IPS-20b (cell line): ENCODE measurements at regions not wholly inside any gene's neighbourhood (a gene's known extent, or its start where the extent isn't known, plus 50 kb on each side); places are given as distances from the start of the nearest gene placed in this dataset.

Experiments
- H3K27ac ChIP-seq: one replicate; pipeline ENCODE4 v1.5.1; 2013; ENCODE audit warnings: low read length
- H3K27me3 ChIP-seq: 2 replicates; pipeline ENCODE4 v1.6.1; 2013; ENCODE audit warnings: mild to moderate bottlenecking, low read length, inconsistent platforms; ENCODE audit not compliant: insufficient read depth
- H3K36me3 ChIP-seq: 2 replicates; pipeline ENCODE4 v1.6.1; 2013; ENCODE audit warnings: low read depth, mild to moderate bottlenecking, inconsistent platforms, low read length, moderate library complexity; ENCODE audit not compliant: insufficient read depth
- H3K4me1 ChIP-seq: 2 replicates; pipeline ENCODE4 v1.6.1; 2013; ENCODE audit warnings: mild to moderate bottlenecking, control low read depth, inconsistent platforms, low read length, moderate library complexity; ENCODE audit not compliant: insufficient read depth
- H3K4me3 ChIP-seq: 2 replicates; pipeline ENCODE4 v1.5.1; 2013; ENCODE audit warnings: mild to moderate bottlenecking, low read length, inconsistent platforms
- H3K9ac ChIP-seq: 2 replicates; pipeline ENCODE4 v1.6.1; 2013; ENCODE audit warnings: low read depth, mild to moderate bottlenecking, inconsistent platforms, low read length, moderate library complexity
- H3K9me3 ChIP-seq: 2 replicates; pipeline ENCODE4 v1.6.1; 2013; ENCODE audit warnings: mild to moderate bottlenecking, low read depth, low read length, inconsistent platforms; ENCODE audit not compliant: insufficient read depth

GRCh38 chr11:70524096-70524922 is 126.0 kb downstream of the CTTN start:
- peaks cover 28% of the 10 kb centered on the region for H3K4me1 ChIP-seq
- H3K36me3 ChIP-seq: no peaks in the 10 kb centered on the region
- no peaks in the 10 kb centered on the region for H3K9me3 ChIP-seq
- H3K4me3 ChIP-seq: no peak overlapping the region
- no peak overlapping the region for H3K27ac ChIP-seq
- no peak overlapping the region for H3K9ac ChIP-seq
- no peaks in the 10 kb centered on the region for H3K27me3 ChIP-seq

GRCh38 chr11:70525006-70525405 is 126.7 kb downstream of the CTTN start:
- Histone ChIP-seq H3K9me3 (no peaks in the 10 kb centered on the region), H3K27me3 (no peaks in the 10 kb centered on the region), H3K36me3 (no peaks in the 10 kb centered on the region), H3K4me1 (peaks cover 28% of the 10 kb centered on the region), H3K9ac (no peak overlapping the region), H3K4me3 (no peak overlapping the region), H3K27ac (no peak overlapping the region)

GRCh38 chr11:70525466-70525865 is 127.1 kb downstream of the CTTN start:
- Histone ChIP-seq H3K27ac (no peak overlapping the region), H3K27me3 (no peaks in the 10 kb centered on the region), H3K4me3 (no peak overlapping the region), H3K4me1 (peaks cover 28% of the 10 kb centered on the region), H3K9ac (no peak overlapping the region), H3K9me3 (no peaks in the 10 kb centered on the region), H3K36me3 (no peaks in the 10 kb centered on the region)

- no peak overlapping the region for H3K9ac ChIP-seq
- H3K4me1 ChIP-seq: peaks cover 25% of the 10 kb centered on the region
- no peaks in the 10 kb centered on the region for H3K27me3 ChIP-seq
- no peak overlapping the region for H3K27ac ChIP-seq
- no peak overlapping the region for H3K4me3 ChIP-seq
- no peaks in the 10 kb centered on the region for H3K9me3 ChIP-seq
- no peaks in the 10 kb centered on the region for H3K36me3 ChIP-seq
Measured at GRCh38 chr11:70526116-70527045, 128.1 kb downstream of the CTTN start.

- Histone ChIP-seq H3K4me3 (no peak overlapping the region), H3K36me3 (no peaks in the 10 kb centered on the region), H3K27me3 (no peaks in the 10 kb centered on the region), H3K9me3 (no peaks in the 10 kb centered on the region), H3K4me1 (peaks cover 30% of the 10 kb centered on the region), H3K9ac (no peak overlapping the region), H3K27ac (no peak overlapping the region)
Measured at GRCh38 chr11:70527046-70527395, 128.7 kb downstream of the CTTN start.

GRCh38 chr11:70527429-70528045 is 129.2 kb downstream of the CTTN start:
- H3K4me1 ChIP-seq: peaks cover 30% of the 10 kb centered on the region
- no peaks in the 10 kb centered on the region for H3K27me3 ChIP-seq
- H3K36me3 ChIP-seq: no peaks in the 10 kb centered on the region
- H3K4me3 ChIP-seq: no peak overlapping the region
- no peak overlapping the region for H3K27ac ChIP-seq
- H3K9me3 ChIP-seq: no peaks in the 10 kb centered on the region
- H3K9ac ChIP-seq: no peak overlapping the region

GRCh38 chr11:70528046-70528793 is 129.9 kb downstream of the CTTN start:
- Histone ChIP-seq H3K36me3 (no peaks in the 10 kb centered on the region), H3K4me1 (peaks cover 30% of the 10 kb centered on the region), H3K27ac (no peak overlapping the region), H3K9me3 (no peaks in the 10 kb centered on the region), H3K9ac (no peak overlapping the region), H3K27me3 (no peaks in the 10 kb centered on the region), H3K4me3 (no peak overlapping the region)

- no peak overlapping the region for H3K9ac ChIP-seq
- no peak overlapping the region for H3K27ac ChIP-seq
- no peaks in the 10 kb centered on the region for H3K9me3 ChIP-seq
- no peaks in the 10 kb centered on the region for H3K27me3 ChIP-seq
- peaks cover 26% of the 10 kb centered on the region for H3K4me1 ChIP-seq
- H3K4me3 ChIP-seq: no peak overlapping the region
- no peaks in the 10 kb centered on the region for H3K36me3 ChIP-seq
Measured at GRCh38 chr11:70528794-70529580, 130.7 kb downstream of the CTTN start.

- Histone ChIP-seq H3K27ac (no peak overlapping the region), H3K9ac (no peak overlapping the region), H3K9me3 (no peaks in the 10 kb centered on the region), H3K4me1 (peaks cover 16% of the 10 kb centered on the region), H3K4me3 (no peak overlapping the region), H3K36me3 (no peaks in the 10 kb centered on the region), H3K27me3 (no peaks in the 10 kb centered on the region)
Measured at GRCh38 chr11:70530010-70530409, 131.7 kb downstream of the CTTN start.

- Histone ChIP-seq H3K36me3 (no peaks in the 10 kb centered on the region), H3K4me3 (no peak overlapping the region), H3K9me3 (no peaks in the 10 kb centered on the region), H3K9ac (no peak overlapping the region), H3K27me3 (no peaks in the 10 kb centered on the region), H3K4me1 (peaks cover 11% of the 10 kb centered on the region), H3K27ac (no peak overlapping the region)
Measured at GRCh38 chr11:70530629-70531185, 132.4 kb downstream of the CTTN start.
